ENCODE measurements at regions not wholly inside any gene's neighbourhood (a gene's known extent, or its start where the extent isn't known, plus 50 kb on each side); places are given as distances from the start of the nearest gene placed in this dataset.

GRCh38 chr4:152077582-152077981 lies 316.8 kb upstream of the GATB start:
- no peaks in the 10 kb centered on the region for H3K36me3 ChIP-seq (replicated peaks)
- DNase-seq, result no peak
- no peaks in the 10 kb centered on the region for H3K27me3 ChIP-seq (replicated peaks)
- TF ChIP-seq CTCF (IDR thresholded peaks at IDR 0.05; ENCODE audit: low read depth, low read length, missing control alignments), result no peak
- H3K4me3 ChIP-seq (ENCODE audit: low read depth, low read length), result no peak overlapping the region
- in situ Hi-C loops (cut with HindIII; ENCODE audit: low pct_ligation_motif_present, low sequenced_read_pairs), result no loop called here
- no peak overlapping the region for H3K27ac ChIP-seq

GRCh38 chr4:152075253-152075928 lies 314.6 kb upstream of the GATB start:
- H3K27ac ChIP-seq, result no peak overlapping the region
- in situ Hi-C loops (cut with HindIII; ENCODE audit: low pct_ligation_motif_present, low sequenced_read_pairs), result no loop called here
- no peaks in the 10 kb centered on the region for H3K27me3 ChIP-seq (replicated peaks)
- no peak for DNase-seq
- no peaks in the 10 kb centered on the region for H3K36me3 ChIP-seq (replicated peaks)
- TF ChIP-seq CTCF (IDR thresholded peaks at IDR 0.05; ENCODE audit: low read depth, low read length, missing control alignments), result no peak
- no peak overlapping the region for H3K4me3 ChIP-seq (ENCODE audit: low read depth, low read length)

GRCh38 chr4:152074573-152074972 lies 313.8 kb upstream of the GATB start:
- H3K27me3 ChIP-seq (replicated peaks), result no peaks in the 10 kb centered on the region
- no peak overlapping the region for H3K4me3 ChIP-seq (ENCODE audit: low read depth, low read length)
- TF ChIP-seq CTCF (IDR thresholded peaks at IDR 0.05; ENCODE audit: low read depth, low read length, missing control alignments), result no peak
- H3K36me3 ChIP-seq (replicated peaks), result no peaks in the 10 kb centered on the region
- no peak overlapping the region for H3K27ac ChIP-seq
- in situ Hi-C loops (cut with HindIII; ENCODE audit: low pct_ligation_motif_present, low sequenced_read_pairs), result no loop called here
- DNase-seq, result no peak

- in situ Hi-C loops (cut with HindIII; ENCODE audit: low pct_ligation_motif_present, low sequenced_read_pairs), result no loop called here
- no peak for DNase-seq
- TF ChIP-seq CTCF (IDR thresholded peaks at IDR 0.05; ENCODE audit: low read depth, low read length, missing control alignments), result no peak
- no peak overlapping the region for H3K4me3 ChIP-seq (ENCODE audit: low read depth, low read length)
- H3K27ac ChIP-seq, result no peak overlapping the region
- no peaks in the 10 kb centered on the region for H3K27me3 ChIP-seq (replicated peaks)
- no peaks in the 10 kb centered on the region for H3K36me3 ChIP-seq (replicated peaks)
Measured at GRCh38 chr4:152074088-152074437, 313.3 kb upstream of the GATB start.

GRCh38 chr4:152073351-152074087 lies 312.7 kb upstream of the GATB start:
- in situ Hi-C loops (cut with HindIII; ENCODE audit: low pct_ligation_motif_present, low sequenced_read_pairs), result no loop called here
- no peaks in the 10 kb centered on the region for H3K36me3 ChIP-seq (replicated peaks)
- no peak overlapping the region for H3K4me3 ChIP-seq (ENCODE audit: low read depth, low read length)
- H3K27me3 ChIP-seq (replicated peaks), result no peaks in the 10 kb centered on the region
- no peak overlapping the region for H3K27ac ChIP-seq
- no peak for DNase-seq
- TF ChIP-seq CTCF (IDR thresholded peaks at IDR 0.05; ENCODE audit: low read depth, low read length, missing control alignments), result no peak
